Naive thymus-derived CD4-positive, alpha-beta T cell (primary cell): ENCODE measurements at regions not wholly inside any gene's neighbourhood (a gene's known extent, or its start where the extent isn't known, plus 50 kb on each side); places are given as distances from the start of the nearest gene placed in this dataset.

ENCODE experiments used
- ATAC-seq: fragments of 150-1000 bp; cut with Tn5 transposase; 2 replicates; pipeline ENCODE4 v1.10.0; 2021; ENCODE audit warnings: mild to moderate bottlenecking, moderate library complexity
- CTCF ChIA-PET: fragments of 350-600 bp; sonication (Branson Sonifier 250); formaldehyde crosslinking; loops from one replicate; lab custom pipeline; 2021; ENCODE audit warnings: antibody characterized with exemption; lab: Charles Lee
- POLR2A ChIA-PET: fragments of 350-600 bp; sonication (Branson Sonifier 250); formaldehyde crosslinking; loops from one replicate; lab custom pipeline; 2021; ENCODE audit warnings: antibody characterized with exemption, inconsistent platforms; lab: Charles Lee
- DNase-seq, 9 donors: peaks; one replicate each; pipeline versions ENCODE4 v3.0.0 to v3.0.0-alpha.2; 2020 to 2022; ENCODE audit warnings: mixed read lengths in 1 of 9
- H3K27ac ChIP-seq: one replicate; pipeline ENCODE4 v1.7.0; 2013; ENCODE audit warnings: mild to moderate bottlenecking, low read depth, low read length, moderate library complexity
- H3K27me3 ChIP-seq, 2 donors: one replicate each; pipeline ENCODE4 v1.7.0; 2013; ENCODE audit warnings: low read length in 2 of 2, mild to moderate bottlenecking in 2 of 2, moderate library complexity in 2 of 2; ENCODE audit not compliant: control insufficient read depth in 2 of 2, insufficient read depth in 2 of 2
- H3K36me3 ChIP-seq, 3 experiments: 1 replicate in 2 of 3; 2 replicates in 1 of 3; pipeline ENCODE4 v1.7.0; 2013; ENCODE audit warnings: low read length in 3 of 3, mild to moderate bottlenecking in 3 of 3, moderate library complexity in 1 of 3; ENCODE audit not compliant: insufficient read depth in 3 of 3, control insufficient read depth in 2 of 3
- H3K4me1 ChIP-seq, 2 donors: one replicate each; pipeline ENCODE4 v1.7.0; 2013; ENCODE audit warnings: low read length in 2 of 2, mild to moderate bottlenecking in 2 of 2, moderate library complexity in 1 of 2; ENCODE audit not compliant: control insufficient read depth in 2 of 2, insufficient read depth in 2 of 2
- H3K4me3 ChIP-seq: 2 replicates; pipeline ENCODE4 v1.7.0; 2013; ENCODE audit warnings: mild to moderate bottlenecking, low read length
- H3K9me3 ChIP-seq, 3 experiments: 1 replicate in 2 of 3; 2 replicates in 1 of 3; pipeline ENCODE4 v1.7.0; 2013; ENCODE audit warnings: low read length in 3 of 3; ENCODE audit not compliant: control insufficient read depth in 2 of 3
- H3K27ac Mint-ChIP-seq, 9 donors: one replicate each; pipeline ENCODE4 v1.8.0; 2020 to 2022; ENCODE audit warnings: mixed read lengths in 9 of 9, mild to moderate bottlenecking in 8 of 9, moderate library complexity in 5 of 9, inconsistent platforms in 2 of 9
- H3K27me3 Mint-ChIP-seq, 5 donors: one replicate each; pipeline ENCODE4 v1.8.0; 2021 to 2022; ENCODE audit warnings: mixed read lengths in 5 of 5, mild to moderate bottlenecking in 1 of 5
- H3K36me3 Mint-ChIP-seq, 5 donors: one replicate each; pipeline ENCODE4 v1.8.0; 2020 to 2022; ENCODE audit warnings: mixed read lengths in 5 of 5, mild to moderate bottlenecking in 3 of 5, inconsistent platforms in 1 of 5
- H3K4me1 Mint-ChIP-seq, 7 donors: one replicate each; pipeline ENCODE4 v1.8.0; 2020 to 2022; ENCODE audit warnings: mixed read lengths in 7 of 7, mild to moderate bottlenecking in 3 of 7, inconsistent platforms in 1 of 7
- H3K4me3 Mint-ChIP-seq, 10 donors: one replicate each; pipeline ENCODE4 v1.8.0; 2020 to 2022; ENCODE audit warnings: mild to moderate bottlenecking in 10 of 10, mixed read lengths in 10 of 10, moderate library complexity in 6 of 10, inconsistent platforms in 2 of 10
- H3K9me3 Mint-ChIP-seq, 11 donors: one replicate each; pipeline ENCODE4 v1.8.0; 2020 to 2022; ENCODE audit warnings: mixed read lengths in 11 of 11, mild to moderate bottlenecking in 4 of 11, inconsistent platforms in 1 of 11, moderate library complexity in 1 of 11
- intact Hi-C, 2 donors: fragments of 100-400 bp; cut with micrococcal nuclease; formaldehyde crosslinking; loops; one replicate each; pipeline ENCODE4 v1.15.1; 2023

DNA sequence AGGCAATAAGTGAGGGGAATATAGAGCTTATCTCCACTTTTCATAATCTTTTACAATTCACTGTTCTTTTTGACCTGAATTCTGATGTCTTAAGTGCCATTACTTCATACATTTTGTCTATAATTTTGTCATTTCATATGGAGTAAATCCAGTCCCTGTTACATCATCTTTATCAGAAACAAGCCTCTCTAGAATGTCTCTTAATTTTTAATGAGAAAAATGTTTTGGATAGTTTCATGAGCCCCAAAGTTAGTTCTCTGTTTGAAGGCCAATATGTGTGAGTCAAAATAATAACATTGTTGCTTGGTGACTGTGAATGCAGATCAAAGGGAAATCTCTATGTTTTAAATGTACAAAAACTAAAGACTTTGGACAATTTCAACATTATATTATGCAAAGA lies 329.6 kb upstream of the ARRDC3 start:
- Histone ChIP-seq H3K27ac (no peak overlapping the region), H3K4me1 (no peaks in the 10 kb centered on the region), H3K36me3 (no peaks in the 10 kb centered on the region), H3K27me3 (no peaks in the 10 kb centered on the region), H3K4me3 (no peak overlapping the region), H3K9me3 (no peaks in the 10 kb centered on the region)
- Mint-ChIP-seq H3K27me3 (no peaks in the 10 kb centered on the region), H3K36me3 (no peaks in the 10 kb centered on the region), H3K4me3 (no peak overlapping the region), H3K27ac (no peak overlapping the region), H3K9me3 (peaks cover 0 to 10% (median 5%) of the 10 kb centered on the region in 11 donors), H3K4me1 (no peaks in the 10 kb centered on the region)
- CTCF ChIA-PET = no interaction called here
- no peak for DNase-seq
- no peak for ATAC-seq
- POLR2A ChIA-PET = no interaction called here
- intact Hi-C loops = no loop called here

DNA sequence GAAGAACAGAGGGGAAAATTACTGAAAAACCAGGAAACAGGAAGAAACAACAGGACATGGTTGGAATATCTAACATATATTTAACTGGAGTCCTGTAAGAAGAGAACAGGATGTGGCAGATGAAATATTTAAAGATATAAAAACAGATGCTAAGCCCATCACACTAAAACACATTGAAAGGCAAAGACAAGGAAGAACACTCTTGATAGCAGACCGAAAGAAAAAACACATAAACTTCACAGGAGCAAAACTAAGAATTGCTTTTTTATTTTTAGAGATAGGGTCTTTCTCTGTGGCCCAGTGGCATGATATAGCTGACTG lies 324.4 kb upstream of the ARRDC3 start:
- Mint-ChIP-seq H3K36me3 (no peaks in the 10 kb centered on the region), H3K27me3 (no peaks in the 10 kb centered on the region), H3K27ac (no peak overlapping the region), H3K4me3 (no peak overlapping the region), H3K4me1 (no peaks in the 10 kb centered on the region), H3K9me3 (peaks cover 0 to 13% (median 2%) of the 10 kb centered on the region in 11 donors)
- Histone ChIP-seq H3K27ac (no peak overlapping the region), H3K9me3 (no peaks in the 10 kb centered on the region), H3K27me3 (no peaks in the 10 kb centered on the region), H3K36me3 (no peaks in the 10 kb centered on the region), H3K4me1 (no peaks in the 10 kb centered on the region), H3K4me3 (no peak overlapping the region)
- no peak for ATAC-seq
- ChIA-PET CTCF (no interaction called here), POLR2A (no interaction called here)
- intact Hi-C loops = no loop called here
- no peak for DNase-seq

DNA sequence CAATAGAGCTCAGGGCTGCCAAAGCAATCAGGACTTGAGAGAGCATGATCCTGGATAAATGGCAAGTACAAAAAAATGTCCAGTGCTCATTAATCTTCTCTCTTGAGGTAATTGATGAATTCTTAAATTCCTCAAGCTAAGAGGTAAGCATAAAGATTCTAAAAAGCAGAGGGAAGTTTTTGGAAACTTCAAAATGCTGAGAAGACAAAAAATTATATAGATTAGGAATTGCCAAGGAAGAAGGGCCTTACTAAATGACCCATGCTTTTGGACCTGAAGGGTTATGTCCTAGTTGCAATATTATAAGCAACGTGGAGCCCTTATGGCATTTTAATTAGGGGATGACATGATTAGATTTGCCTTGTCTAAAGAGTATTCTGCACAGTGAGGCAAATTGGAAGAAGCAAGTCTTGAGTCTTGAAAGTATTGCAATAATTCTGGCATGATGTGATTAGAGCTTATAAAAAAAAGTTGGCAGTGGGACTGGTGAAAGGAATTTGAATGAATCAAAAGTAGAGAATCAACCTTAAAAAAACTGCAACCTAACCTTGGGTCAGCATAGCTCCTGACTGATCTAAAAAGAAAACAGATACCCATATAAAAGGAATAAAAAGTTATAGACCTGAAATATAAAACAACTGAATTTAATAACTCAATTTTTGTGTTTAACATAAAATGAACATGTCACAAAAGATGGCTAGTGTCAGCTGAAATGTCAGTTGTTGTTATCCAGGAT lies 323.8 kb upstream of the ARRDC3 start:
- POLR2A ChIA-PET = no interaction called here
- Mint-ChIP-seq H3K27ac (no peak overlapping the region), H3K4me3 (no peak overlapping the region), H3K36me3 (no peaks in the 10 kb centered on the region), H3K4me1 (no peaks in the 10 kb centered on the region), H3K27me3 (no peaks in the 10 kb centered on the region), H3K9me3 (peaks cover 0 to 14% (median 2%) of the 10 kb centered on the region in 11 donors)
- CTCF ChIA-PET = interaction anchor here (0.6 kb wide), 1 partner anchor 71 kb away, joined by 3 read pairs; no protein-coding TSS in a partner anchor
- Histone ChIP-seq H3K4me3 (no peak overlapping the region), H3K4me1 (no peaks in the 10 kb centered on the region), H3K27me3 (no peaks in the 10 kb centered on the region), H3K9me3 (no peaks in the 10 kb centered on the region), H3K27ac (no peak overlapping the region), H3K36me3 (no peaks in the 10 kb centered on the region)
- DNase-seq (no peak), ATAC-seq (no peak)
- intact Hi-C loops = no loop called here

DNA sequence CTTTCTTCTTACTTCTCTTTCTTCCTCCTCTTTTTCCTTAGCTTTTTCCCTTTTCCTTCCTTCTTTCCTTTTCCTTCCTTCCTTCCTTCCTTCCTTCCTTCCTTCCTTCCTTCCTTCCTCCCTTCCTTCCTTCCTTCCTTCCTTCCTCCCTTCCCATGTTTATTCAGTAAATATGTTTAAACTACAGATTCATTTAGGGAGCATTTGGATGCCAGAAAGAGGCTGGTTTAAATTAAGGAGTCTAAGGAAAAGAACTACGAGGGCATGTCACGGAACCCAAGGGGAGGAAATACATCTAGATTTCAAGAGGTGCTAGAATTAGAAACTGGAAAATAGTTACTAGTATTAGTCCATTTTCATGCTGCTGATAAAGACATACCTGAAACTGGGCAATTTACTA lies 320.0 kb upstream of the ARRDC3 start:
- Mint-ChIP-seq H3K4me3 (no peak overlapping the region), H3K9me3 (peaks cover 0 to 16% (median 5%) of the 10 kb centered on the region in 11 donors), H3K36me3 (peaks cover 0 to 4% (median 0%) of the 10 kb centered on the region in 5 donors), H3K27ac (no peak overlapping the region), H3K27me3 (no peaks in the 10 kb centered on the region), H3K4me1 (no peaks in the 10 kb centered on the region)
- ChIA-PET CTCF (no interaction called here), POLR2A (no interaction called here)
- no peak for DNase-seq
- no peaks in the 10 kb centered on the region for H3K27me3 ChIP-seq
- no peak for ATAC-seq
- no peaks in the 10 kb centered on the region for H3K36me3 ChIP-seq
- no peaks in the 10 kb centered on the region for H3K9me3 ChIP-seq
- intact Hi-C loops = no loop called here
- no peak overlapping the region for H3K4me3 ChIP-seq
- H3K4me1 ChIP-seq = no peaks in the 10 kb centered on the region
- H3K27ac ChIP-seq = no peak overlapping the region

DNA sequence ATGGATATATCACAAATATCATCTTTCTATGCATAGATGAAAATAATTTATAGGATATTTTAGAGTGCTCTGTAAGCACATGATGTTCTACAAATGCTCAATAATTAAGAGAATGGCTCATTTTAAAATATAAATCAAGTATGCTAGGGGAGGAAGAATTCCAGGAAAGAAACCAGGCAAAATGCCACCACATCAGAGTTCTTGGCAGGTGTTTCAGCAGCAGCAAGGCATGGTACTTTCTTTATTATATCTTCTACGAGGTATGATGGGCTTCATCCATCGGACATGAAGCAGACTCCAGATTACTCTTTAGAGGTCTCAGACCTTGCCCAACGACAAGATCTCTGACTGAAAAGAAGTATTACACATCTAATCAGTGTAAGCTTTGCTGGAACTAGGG lies 316.3 kb upstream of the ARRDC3 start:
- Histone ChIP-seq H3K4me3 (no peak overlapping the region), H3K9me3 (no peaks in the 10 kb centered on the region), H3K27me3 (no peaks in the 10 kb centered on the region), H3K36me3 (no peaks in the 10 kb centered on the region), H3K4me1 (no peaks in the 10 kb centered on the region), H3K27ac (no peak overlapping the region)
- H3K4me1 Mint-ChIP-seq = no peaks in the 10 kb centered on the region
- DNase-seq = no peak
- H3K27ac Mint-ChIP-seq = no peak overlapping the region
- intact Hi-C loops = no loop called here
- ChIA-PET POLR2A (no interaction called here), CTCF (no interaction called here)
- H3K27me3 Mint-ChIP-seq = peaks cover 0 to 7% (median 0%) of the 10 kb centered on the region in 5 donors
- H3K36me3 Mint-ChIP-seq = peaks cover 0 to 4% (median 0%) of the 10 kb centered on the region in 5 donors
- no peak for ATAC-seq
- no peak overlapping the region for H3K4me3 Mint-ChIP-seq
- peaks cover 0 to 31% (median 10%) of the 10 kb centered on the region in 11 donors for H3K9me3 Mint-ChIP-seq

DNA sequence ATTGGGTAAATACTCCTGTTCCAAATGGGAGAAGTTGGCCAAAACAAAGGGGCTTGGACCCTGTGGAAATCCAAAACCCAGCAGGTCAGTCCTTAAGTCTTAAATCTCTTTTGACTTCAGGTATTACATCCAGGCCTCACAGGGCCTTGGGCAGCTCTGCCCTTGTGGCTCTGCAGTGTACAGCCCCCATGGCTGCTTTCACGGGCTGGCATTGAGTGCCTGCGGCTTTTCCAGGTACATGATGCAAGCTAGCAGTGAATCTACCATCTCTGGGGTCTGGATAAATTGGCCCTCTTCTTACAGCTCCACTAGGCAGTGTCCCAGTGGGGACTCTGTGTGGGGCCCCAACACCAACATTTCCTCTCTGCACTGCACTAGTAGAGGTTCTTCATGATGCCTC lies 308.5 kb upstream of the ARRDC3 start:
- POLR2A ChIA-PET = no interaction called here

DNA sequence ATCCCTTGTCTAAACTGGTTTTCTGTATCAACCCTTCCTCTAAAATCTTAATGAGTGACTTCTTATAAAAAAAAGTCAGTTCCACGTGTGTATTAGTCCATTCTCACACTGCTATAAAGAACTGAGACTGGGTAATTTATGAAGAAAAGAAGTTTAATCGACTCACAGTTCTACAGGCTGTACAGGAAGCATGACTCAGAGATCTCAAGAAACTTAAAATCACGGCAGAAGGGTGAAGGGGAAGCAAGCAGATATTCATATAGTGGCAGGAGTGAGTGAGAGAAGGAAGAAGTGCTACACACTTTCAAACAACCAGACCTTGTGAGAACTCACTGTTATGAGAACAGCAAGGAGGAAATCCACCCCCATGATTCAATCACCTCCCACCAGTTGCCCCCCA lies 307.8 kb upstream of the ARRDC3 start:
- no peak overlapping the region for H3K27ac ChIP-seq
- Mint-ChIP-seq H3K27ac (no peak overlapping the region), H3K4me1 (no peaks in the 10 kb centered on the region), H3K4me3 (no peak overlapping the region), H3K9me3 (peaks cover 0 to 29% (median 10%) of the 10 kb centered on the region in 11 donors), H3K36me3 (no peaks in the 10 kb centered on the region), H3K27me3 (no peaks in the 10 kb centered on the region)
- DNase-seq = no peak
- ChIA-PET POLR2A (no interaction called here), CTCF (no interaction called here)
- H3K4me1 ChIP-seq = no peaks in the 10 kb centered on the region
- intact Hi-C loops = no loop called here
- no peaks in the 10 kb centered on the region for H3K27me3 ChIP-seq
- peaks cover 0 to 4% (median 0%) of the 10 kb centered on the region in 3 experiments for H3K9me3 ChIP-seq
- no peak for ATAC-seq
- no peaks in the 10 kb centered on the region for H3K36me3 ChIP-seq
- H3K4me3 ChIP-seq = no peak overlapping the region

More for the DNA sequence above, 308.5 kb upstream of the ARRDC3 start:
- Histone ChIP-seq H3K27me3 (no peaks in the 10 kb centered on the region), H3K4me3 (no peak overlapping the region), H3K27ac (no peak overlapping the region), H3K36me3 (no peaks in the 10 kb centered on the region), H3K4me1 (no peaks in the 10 kb centered on the region), H3K9me3 (peaks cover 0 to 4% (median 0%) of the 10 kb centered on the region in 3 experiments)
- DNase-seq (no peak), ATAC-seq (no peak)
- peaks cover 0 to 35% (median 14%) of the 10 kb centered on the region in 11 donors for H3K9me3 Mint-ChIP-seq
- no peaks in the 10 kb centered on the region for H3K36me3 Mint-ChIP-seq
- no peak overlapping the region for H3K4me3 Mint-ChIP-seq
- CTCF ChIA-PET = no interaction called here
- intact Hi-C loops = no loop called here
- H3K27ac Mint-ChIP-seq = no peak overlapping the region
- peaks cover 0 to 4% (median 0%) of the 10 kb centered on the region in 5 donors for H3K27me3 Mint-ChIP-seq
- no peaks in the 10 kb centered on the region for H3K4me1 Mint-ChIP-seq
